Putamen (tissue), 1 donor: ENCODE measurements at regions not wholly inside any gene's neighbourhood (a gene's known extent, or its start where the extent isn't known, plus 50 kb on each side); places are given as distances from the start of the nearest gene placed in this dataset.
"Not testable (repeated sequence)": the region's sequence is repeated elsewhere in the genome, so short reads cannot be mapped to it uniquely, and the experiment has no call there.

Source experiments
- DNase-seq: peaks from one replicate; pipeline ENCODE4 v3.0.0-alpha.2; 2016; ENCODE audit warnings: low spot score

DNA sequence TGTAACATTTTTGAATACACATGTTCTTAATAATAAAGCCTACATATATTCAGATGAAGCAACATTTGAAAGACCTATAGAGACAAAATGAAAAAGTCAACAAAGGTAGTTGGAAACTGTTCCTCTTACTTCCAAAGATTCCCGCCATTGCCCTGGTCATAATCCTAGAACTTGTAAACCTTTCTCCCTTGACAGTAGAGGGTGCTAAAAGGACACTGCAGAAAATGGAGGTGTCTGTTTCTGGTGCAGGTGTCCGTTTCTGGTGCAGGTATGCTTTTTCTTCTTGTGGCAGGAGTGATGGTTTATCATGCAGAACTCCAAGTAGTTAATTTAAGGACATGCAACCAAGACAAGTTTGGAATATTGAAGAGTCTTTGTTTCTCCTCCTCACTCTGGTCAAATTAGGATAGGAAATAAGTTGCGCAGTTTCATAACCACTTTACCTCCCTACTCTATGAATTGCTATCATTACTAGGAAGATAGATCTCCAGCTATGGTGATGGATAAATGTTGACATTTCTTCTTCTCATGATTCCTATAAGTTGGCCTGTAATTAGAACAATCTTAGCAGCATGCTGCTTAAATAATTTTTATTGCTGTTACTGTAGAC lies 56.0 kb upstream of the FAM174A start:
- DNase-seq, result no peak

DNA sequence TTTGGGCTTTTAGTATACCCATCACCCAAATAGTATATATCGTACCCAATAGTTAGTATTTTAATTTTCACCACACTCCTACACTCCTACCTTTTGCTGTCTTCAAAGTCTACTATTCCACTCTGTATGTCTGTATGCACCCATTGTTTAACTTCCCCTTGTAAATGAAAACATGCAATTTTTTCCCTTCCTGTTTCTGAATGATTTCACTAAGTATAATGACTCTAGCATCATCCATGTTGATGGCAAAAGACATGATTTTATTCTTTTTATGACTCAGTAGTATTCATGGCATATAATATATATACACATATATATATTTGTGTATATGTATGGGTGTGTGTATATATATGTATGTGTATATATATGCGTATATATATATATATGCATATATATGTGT lies 63.1 kb upstream of the FAM174A start:
- DNase-seq, result no peak

DNA sequence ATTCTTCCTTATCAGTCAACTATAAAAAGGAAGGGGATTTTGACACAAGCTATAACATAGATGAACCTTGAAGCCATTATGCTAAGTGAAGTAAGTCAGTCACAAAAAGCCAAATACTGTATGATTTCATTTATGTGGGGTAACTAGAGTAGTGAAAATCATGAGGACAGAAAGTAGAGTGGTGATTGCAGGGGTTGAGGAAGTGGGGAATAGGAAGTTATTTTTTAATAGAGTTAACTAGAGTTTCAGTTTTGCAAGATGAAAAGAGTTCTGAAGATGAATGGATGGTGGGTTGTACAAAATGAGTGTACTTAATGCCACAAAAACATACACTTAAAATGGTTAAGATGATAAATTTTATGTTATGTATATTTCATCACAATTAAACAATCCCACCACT lies 65.4 kb upstream of the FAM174A start:
- DNase-seq, result no peak

DNA sequence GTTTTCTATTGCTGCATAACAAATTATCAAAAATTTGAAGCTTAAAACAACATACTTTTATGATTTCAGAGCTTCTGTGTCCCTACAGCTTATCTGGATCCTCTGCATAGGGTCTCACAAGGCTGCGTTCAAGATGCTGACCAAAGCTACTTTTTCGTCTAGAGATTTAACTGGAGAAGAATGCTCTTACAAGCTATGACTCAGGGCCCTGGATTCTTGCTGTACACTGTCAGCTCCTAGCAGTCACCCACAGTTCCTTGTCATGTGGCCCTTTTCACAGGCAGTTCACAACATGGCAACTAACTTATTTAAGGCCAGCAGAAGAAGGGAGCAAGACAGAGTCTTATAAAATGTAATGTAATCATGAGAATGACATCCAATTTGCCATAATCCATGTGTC lies 70.8 kb upstream of the FAM174A start:
- no peak for DNase-seq

DNA sequence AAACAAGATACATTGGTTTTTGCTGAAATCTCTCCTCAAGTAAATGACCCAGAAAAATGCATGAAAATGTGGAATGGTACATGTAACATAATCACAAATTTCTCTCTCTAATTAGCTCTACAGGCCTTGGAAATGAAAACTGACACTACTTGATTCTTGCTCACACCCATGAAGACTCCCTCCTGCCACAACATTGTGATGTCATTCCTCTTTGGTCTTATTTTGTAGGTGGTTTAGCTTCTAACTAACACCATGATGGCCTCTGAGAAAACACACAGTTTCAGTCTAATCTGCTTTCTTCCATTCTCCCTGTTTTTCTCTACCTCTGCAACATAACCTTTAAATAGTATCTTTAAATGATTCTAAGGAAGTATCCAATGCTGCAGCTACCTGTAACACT lies 78.6 kb upstream of the FAM174A start:
- no peak for DNase-seq

DNA sequence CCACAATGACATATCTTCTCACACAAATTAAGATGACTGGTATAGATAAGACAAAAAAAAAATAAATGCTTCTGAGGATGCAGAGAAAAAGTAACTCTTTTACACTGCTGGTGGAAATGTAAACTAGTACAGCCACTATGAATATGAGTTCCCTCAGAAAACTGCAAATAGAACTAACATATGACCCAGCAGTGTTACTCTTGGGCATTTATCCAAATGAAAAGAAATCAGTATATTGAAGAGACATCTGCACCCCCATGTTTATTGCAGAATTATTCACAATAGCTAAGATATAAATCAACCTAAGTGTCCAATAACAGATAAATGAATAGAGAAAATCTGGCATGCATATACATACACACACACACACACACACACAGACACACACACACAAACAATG lies 83.0 kb upstream of the FAM174A start:
- no peak for DNase-seq

DNA sequence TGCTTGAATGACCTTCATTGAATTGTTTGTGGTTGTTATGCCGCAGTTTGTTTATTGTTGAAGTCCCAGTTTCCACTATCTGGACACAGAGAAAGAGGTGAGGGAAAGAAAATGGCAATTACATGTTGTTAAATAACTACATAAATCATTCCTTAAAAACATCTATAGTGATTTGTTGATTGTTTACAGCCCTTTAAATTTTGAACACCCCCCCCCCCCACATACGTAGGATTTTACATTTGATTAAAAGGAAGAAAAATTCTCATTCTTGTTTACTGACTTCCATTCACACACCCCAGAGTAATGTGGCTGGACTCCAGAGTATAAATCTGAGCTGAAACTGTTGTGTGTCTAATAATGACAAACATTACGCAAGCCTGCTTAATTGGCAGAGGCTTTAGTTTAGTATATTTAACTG lies 87.1 kb upstream of the FAM174A start:
- no peak for DNase-seq

DNA sequence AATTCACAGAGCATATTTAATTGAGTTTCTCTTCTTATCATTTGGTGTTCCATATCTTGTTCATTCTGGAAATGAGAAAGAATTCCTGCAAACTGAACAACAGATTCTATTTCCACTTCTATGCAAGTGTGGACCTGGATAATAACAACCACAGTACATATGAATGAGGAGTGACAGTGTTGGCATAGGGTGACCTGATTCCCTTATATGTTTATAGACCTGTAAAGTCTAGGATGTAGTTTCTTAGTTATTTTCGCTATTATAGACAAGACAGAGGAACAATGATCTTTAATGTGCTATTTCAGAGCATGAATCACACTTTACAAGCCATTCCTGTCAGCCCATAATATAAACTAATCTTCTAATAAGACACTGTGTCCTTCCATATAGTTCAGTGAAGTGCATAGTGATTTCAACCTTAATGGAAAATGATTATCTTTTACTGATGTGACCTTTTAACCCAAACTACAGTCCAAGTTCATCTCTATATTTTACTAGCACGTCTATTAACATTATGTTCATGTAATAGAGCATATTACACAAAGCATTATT lies 88.2 kb upstream of the FAM174A start:
- DNase-seq, result no peak

DNA sequence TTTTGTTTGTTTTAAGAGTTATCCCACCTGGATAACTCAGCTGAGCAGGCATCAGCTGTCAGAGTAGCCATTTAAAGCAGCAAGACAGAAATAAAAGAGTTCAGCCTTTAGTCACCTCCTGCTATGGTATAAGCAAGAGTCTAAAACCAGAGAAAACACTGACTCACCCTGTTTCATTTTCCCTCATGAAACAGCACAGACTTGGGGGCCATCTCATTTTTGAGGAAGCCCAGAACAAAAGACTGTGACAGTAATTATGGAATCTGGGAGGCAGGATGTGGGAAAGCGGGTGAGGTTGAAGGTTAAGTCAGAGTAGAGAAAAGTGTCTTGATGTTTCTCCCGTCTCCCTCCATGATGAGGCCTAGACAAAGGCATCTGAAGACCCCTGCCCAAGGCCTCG lies 90.2 kb upstream of the FAM174A start:
- no peak for DNase-seq

DNA sequence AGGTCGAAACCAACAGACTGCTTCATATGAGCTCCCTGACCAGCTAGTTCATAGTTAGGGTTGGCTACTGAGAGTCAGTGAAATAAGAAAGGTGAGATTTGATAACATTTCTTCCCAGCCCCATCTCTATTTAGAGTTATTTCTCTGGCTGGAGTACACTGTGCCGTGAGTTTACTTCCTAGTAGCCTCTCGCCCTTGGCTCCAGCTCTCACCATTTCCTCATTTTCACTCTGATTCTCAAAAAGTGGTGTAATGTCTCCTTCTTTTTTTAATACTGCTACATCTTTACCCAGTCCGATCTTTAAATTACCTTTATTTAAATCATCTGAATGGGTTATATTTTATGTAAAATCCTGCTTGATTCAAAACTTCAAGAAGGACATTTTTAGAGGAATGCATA lies 100.4 kb upstream of the FAM174A start:
- no peak for DNase-seq

DNA sequence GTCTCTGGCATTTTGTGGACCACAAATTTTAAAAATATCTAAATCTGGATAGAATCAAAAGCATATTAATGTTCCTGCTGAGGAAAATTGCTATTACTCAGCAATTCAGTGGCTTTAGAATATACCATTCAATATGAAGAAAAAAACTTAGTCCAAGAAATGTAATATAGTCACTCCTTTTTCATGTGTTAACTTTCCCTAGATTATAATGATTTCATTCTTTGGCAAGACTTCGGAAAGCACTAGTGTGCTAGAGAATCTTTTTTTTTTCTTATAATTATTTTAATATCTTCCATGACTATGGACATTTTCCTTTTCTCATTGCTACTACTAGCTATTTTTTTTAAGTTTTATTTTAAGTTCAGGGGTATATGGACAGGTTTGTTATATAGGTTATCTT lies 102.4 kb upstream of the FAM174A start:
- DNase-seq, result no peak

DNA sequence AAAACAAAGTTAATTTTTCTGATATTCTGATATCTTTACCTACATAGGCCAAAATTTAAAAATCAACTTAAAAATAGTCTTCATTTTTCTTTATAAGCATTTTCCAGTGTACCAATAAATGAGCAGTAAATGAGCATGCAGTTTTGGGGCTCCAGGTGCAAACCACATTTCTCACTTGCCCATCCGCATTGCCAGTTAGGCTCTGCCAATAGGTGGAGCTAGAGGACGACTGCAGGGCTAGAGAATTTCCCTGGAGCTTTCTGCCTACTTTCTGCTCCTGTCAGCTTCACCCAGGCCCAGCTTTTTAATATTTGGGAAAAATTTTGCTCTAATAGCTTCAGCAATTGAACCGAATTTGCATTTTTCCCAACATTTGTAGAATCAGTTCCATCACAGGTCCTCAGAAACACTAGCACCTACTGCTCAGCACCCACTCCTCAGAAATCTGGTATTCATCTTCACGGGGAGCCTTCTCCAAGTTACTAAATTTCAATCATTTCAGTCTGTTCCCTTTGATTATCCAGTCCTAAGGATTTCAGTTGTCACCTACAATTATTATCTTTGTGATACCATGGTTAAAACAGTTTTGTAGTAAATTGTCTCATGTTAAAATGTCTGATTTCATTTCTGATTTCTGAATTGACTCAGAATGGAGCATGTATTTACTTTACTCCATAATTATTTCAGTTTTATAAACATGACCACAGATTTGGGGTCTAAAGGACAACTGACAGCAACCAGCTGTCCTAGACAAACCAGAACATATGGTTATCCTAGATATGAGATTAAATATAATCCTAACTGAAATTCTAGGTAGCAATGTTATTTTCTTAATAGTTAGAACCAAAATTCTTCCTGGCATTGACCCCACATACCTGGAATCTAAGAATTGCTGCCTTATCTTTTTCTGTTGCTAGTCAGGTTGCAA lies 104.6 kb upstream of the FAM174A start:
- peak; percentile 11 for DNase-seq

DNA sequence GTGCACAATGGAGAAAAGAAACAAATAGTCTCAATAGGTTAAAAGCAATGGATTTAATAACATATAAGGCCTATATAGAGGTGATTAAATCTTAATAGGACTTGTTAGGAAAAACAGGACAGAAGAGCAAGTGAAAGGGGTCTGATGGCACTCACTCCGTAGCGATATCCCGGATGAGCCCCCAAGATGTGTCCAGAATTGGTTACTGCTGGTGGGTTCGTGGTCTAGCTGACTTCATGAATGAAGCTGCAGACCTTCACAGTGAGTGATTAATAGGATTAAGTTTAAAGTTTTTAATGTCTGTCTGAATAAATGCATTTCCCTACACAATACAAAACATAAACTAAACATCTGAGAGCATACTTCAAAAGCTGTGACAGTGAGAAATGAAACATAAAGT lies 110.4 kb upstream of the FAM174A start:
- DNase-seq, result no peak

DNA sequence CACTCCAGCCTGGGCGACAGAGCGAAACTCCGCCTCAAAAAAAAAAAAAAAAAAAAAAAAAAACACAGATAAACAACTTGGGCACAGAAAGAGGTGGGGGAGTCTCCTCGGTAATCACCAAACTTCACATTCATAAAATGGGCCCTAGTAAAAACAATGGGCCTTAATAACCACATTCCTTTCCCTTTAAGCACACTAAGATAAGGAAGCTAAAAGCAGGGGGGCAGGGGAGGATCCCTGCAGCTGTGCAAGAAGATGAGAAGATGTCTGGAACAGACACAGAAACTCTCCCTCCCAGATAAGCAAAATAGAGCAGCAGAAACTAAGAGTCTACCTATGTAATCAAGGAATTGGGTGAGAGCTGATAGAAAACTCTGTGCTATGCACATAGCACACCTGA lies 111.2 kb upstream of the FAM174A start:
- DNase-seq, result no peak

DNA sequence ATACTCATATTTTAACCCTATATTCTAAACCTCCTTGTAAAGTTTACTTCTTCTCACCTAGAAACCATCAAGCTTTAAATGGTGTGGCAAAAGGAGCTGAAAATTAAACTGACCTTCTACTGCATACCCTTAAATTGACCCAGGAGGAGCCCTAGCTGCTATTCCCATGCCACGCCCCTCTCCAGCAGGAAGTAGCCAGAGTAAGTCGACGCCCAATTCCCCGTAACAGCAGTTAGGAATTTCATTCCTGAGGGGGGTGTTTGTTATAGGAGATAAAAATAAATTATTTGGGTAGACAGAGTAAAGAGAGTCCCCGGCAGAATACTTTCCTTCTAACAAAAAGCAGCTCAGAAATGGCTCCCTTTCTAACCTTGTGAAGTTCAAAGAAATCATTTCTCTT lies 111.8 kb upstream of the FAM174A start:
- no peak for DNase-seq

DNA sequence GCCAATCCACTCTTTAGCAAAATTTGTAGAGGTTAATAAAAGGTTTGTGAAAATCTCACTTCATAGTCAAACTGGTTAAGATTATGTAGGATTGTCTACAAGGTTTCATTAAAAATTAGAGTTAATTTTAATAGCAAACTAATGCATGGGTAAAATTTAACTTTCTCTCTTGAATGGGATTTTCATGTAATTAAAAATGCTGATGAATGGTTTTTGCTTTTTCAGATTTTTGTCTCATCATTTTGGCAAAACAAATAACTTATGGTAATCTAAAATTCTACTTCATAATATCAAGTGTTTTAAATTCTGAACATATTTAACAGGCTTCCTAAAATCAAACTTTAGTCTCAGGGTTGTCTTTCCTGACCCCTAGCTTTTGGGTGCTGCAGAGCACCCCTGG lies 113.8 kb upstream of the FAM174A start:
- DNase-seq, result no peak

DNA sequence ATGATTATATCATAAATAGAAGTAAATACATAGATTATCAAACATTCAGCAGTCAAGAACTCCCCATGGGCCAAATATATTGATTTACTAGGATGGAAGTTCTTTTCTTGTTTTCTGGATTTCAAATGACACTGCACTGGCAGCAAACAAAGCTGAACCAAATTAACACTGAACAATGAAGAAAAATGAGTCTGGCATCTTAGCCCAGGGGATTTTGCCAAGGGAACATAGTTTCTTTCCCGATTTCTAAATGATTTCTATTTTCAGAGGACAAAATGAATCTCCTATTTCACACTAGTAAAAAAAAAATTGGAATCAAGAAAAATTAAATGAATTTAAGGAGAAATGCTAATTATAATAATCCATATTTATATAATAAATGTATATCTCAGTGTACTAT lies 116.9 kb upstream of the FAM174A start:
- DNase-seq, result no peak

DNA sequence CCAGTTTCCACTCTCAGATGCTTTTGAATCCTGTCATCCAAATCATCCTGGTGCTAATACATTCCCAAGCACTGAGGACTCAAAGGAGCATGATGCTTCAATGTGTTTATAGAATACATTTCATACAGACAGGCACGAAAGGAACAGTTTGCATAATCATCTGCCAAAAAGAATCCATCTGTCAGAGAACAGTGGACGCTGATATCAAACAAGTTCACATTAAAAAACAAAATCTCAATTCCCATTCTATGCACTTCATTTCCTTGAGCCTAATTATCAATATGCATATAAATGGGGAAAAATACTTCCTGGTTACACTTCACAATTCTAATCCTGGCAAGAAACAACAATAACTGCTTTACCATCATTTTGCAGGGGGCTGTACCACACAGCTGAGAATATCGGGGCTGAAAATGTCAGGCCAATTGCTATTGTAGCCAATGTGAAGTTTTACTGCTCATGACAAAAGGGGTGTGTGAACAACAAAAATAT lies 125.5 kb upstream of the FAM174A start:
- no peak for DNase-seq

DNA sequence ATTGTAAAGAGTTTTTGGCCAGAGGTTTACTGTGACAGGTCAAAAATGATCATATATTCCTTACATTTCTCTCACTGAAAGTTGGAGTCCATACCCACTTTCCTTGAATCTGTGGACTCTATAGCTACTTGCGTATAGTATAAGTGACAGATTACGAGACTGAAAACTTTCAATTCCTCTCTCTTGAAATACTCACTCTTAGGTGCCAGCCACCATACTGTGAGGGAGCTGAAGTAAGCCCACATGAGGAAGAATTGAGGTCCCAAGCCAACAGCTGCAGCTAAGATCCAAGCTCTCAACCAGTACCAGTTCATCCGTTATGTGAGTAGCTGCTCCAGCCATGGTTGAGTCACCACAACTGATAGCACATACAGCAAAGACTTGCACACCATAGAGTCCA lies 128.1 kb upstream of the FAM174A start:
- no peak for DNase-seq

DNA sequence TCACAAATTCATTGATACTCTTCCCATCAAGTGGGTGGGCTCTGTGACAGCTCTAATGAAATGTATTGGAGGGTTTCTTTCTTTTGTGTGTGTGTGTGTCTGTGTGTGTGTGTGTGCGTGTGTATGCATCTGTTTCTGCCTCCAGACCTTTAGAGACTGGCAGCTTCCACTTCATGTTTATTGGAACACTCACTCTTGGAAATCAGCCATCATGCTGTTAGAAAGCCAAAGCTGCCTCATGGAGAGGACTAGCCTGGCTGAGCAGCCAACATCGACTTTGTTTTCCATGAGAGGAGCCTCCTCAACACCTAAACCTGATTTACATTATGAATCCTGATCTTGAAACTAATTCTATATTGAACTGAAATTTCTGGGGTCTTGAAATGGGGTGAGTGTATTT lies 128.5 kb upstream of the FAM174A start:
- peak; percentile 12 for DNase-seq

DNA sequence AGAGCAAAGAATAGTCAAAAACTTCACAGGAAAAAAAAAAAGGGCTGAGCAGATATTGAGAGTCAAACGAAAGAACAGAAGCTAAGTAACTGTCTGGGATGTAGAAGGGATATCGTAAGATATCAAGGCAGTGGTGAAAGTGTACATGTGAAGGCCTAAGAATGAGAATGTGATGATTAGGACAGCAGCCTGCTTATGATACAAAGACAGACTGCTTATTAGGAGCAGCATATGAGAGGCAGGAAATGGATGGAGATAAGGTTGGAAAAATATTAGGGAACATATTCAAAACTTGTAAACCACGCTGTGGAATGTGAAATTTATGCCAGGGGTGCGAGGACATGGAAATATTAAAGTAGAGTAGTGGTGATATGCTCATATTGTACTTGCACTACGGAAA lies 133.1 kb upstream of the FAM174A start:
- no peak for DNase-seq

DNA sequence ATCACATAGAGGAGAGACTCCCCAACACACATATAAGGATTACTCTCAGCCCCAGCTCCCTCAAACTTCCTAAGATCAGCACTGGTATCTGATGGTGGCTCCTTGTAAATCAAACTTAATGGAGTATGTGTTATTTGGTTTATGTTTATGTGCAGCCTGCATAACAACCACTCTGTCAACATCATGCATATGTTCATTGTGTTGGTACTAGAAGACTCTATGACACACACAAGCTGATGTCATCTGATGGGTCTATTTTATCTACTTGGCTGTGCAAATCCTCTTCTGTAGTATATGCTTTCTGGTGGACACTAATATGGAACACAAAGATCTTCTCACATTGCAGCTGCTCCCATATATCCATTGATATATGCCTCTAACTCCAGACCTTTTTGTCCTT lies 134.0 kb upstream of the FAM174A start:
- DNase-seq, result no peak

DNA sequence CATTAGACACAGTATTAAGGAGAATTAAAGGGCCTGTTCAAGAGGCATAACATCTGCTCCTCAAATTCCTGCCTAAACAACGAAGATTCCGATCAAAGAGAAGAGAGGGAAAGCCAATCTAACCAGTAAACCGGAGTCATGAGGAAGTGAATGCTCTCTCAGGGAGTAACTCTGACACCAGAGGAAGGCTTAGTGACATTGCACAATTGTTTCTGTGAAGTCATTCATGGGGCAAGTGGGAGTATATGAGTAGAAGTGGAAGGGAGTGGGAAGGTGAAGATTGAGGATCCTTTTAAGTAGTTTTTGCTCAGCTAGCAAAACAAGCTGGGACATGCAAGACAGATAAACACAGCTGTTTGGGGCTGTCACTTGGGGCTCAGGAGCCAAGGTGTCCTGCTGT lies 136.4 kb upstream of the FAM174A start:
- DNase-seq, result not testable (repeated sequence)
